ENCODE measurements at regions not wholly inside any gene's neighbourhood (a gene's known extent, or its start where the extent isn't known, plus 50 kb on each side); places are given as distances from the start of the nearest gene placed in this dataset.

DNA sequence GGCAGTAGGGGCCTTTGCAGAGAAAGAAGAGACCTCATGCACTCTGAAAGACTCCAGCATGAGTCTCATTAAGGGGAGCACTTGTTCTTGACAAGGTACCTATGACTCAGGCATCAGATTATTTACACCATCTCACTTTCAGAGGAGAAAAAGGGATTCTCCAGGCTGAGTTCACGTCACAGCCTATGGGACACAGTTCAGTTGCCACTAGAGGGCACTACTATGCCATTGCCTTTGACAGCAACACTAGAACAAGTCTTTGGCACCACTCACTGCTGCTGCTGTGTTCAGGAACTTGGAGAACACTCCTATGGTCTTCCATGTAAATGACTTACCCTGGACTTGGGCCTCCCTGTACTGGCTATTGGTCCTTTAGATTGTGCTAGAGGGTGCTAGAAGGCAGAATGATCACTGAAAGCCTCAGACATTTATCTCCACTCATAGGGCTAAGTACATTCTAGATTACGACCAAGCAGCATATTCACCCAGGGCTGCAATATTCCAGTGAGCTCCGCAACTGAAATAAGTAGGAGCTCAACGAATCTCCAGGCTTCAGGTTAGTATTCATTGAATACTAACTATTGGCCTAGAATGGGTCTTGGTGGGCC lies 225.1 kb upstream of the CA10 start:
- H3K9ac ChIP-seq (ENCODE audit: control insufficient read depth, extremely low read depth, insufficient read depth, low read length), result no peak overlapping the region
- no peaks in the 10 kb centered on the region for H3K36me3 ChIP-seq (ENCODE audit: control insufficient read depth in 2 of 2, extremely low read depth in 1 of 2, insufficient read depth in 2 of 2, low read length in 2 of 2)
- no peak overlapping the region for H2AFZ ChIP-seq (ENCODE audit: control insufficient read depth, low read length)
- FAIRE-seq, result peak; percentile 72
- no peak overlapping the region for H3K4me3 ChIP-seq (ENCODE audit: control insufficient read depth in 2 of 3, extremely low read depth in 1 of 3, insufficient read depth in 2 of 3, low read depth in 1 of 3, low read length in 3 of 3)
- no peaks in the 10 kb centered on the region for H3K79me2 ChIP-seq (ENCODE audit: control insufficient read depth, insufficient read depth, low read length)
- H4K20me1 ChIP-seq (ENCODE audit: control insufficient read depth, extremely low read depth, insufficient read depth, low read length), result no peaks in the 10 kb centered on the region
- H3K4me2 ChIP-seq (ENCODE audit: control insufficient read depth, extremely low read depth, insufficient read depth, low read depth, low read length), result no peak overlapping the region
- dilution Hi-C loops (cut with MboI; ENCODE audit: extremely low pct_ligation_motif_present, low sequenced_read_pairs), result no loop called here
- H3K9me1 ChIP-seq (ENCODE audit: control insufficient read depth, extremely low read depth, insufficient read depth, low read length), result no peaks in the 10 kb centered on the region
- no peaks in the 10 kb centered on the region for H3K9me3 ChIP-seq (ENCODE audit: control insufficient read depth, low read depth, low read length)
- no peaks in the 10 kb centered on the region for H3K27me3 ChIP-seq (ENCODE audit: control insufficient read depth, extremely low read depth, insufficient read depth, low read length)
- DNase-seq (ENCODE audit: low read depth, low spot score), result no peak
- no peak overlapping the region for H3K27ac ChIP-seq (ENCODE audit: control insufficient read depth, insufficient read depth, low read length)
- TF ChIP-seq EZH2 (IDR thresholded peaks at IDR 0.05; ENCODE audit: low read length) (no peak), CTCF (optimal IDR thresholded peaks at IDR 0.05 in 1 of 3, IDR thresholded peaks at IDR 0.05 in 1 of 3, conservative IDR thresholded peaks at IDR 0.05 in 1 of 3; ENCODE audit: extremely low read depth in 1 of 3, insufficient read depth in 2 of 3, low read length in 3 of 3) (peak; percentile 71 to 89 (median 88))
- H3K4me1 ChIP-seq (ENCODE audit: control insufficient read depth, extremely low read depth, insufficient read depth, low read length), result no peaks in the 10 kb centered on the region

- Histone ChIP-seq H3K9me1 (ENCODE audit: control insufficient read depth, extremely low read depth, insufficient read depth, low read length) (no peaks in the 10 kb centered on the region), H2AFZ (ENCODE audit: control insufficient read depth, low read length) (no peak overlapping the region), H3K27ac (ENCODE audit: control insufficient read depth, insufficient read depth, low read length) (no peak overlapping the region), H4K20me1 (ENCODE audit: control insufficient read depth, extremely low read depth, insufficient read depth, low read length) (no peaks in the 10 kb centered on the region), H3K4me1 (ENCODE audit: control insufficient read depth, extremely low read depth, insufficient read depth, low read length) (no peaks in the 10 kb centered on the region), H3K36me3 (ENCODE audit: control insufficient read depth in 2 of 2, extremely low read depth in 1 of 2, insufficient read depth in 2 of 2, low read length in 2 of 2) (no peaks in the 10 kb centered on the region), H3K79me2 (ENCODE audit: control insufficient read depth, insufficient read depth, low read length) (no peaks in the 10 kb centered on the region), H3K4me3 (ENCODE audit: control insufficient read depth in 2 of 3, extremely low read depth in 1 of 3, insufficient read depth in 2 of 3, low read depth in 1 of 3, low read length in 3 of 3) (no peak overlapping the region), H3K9me3 (ENCODE audit: control insufficient read depth, low read depth, low read length) (no peaks in the 10 kb centered on the region), H3K4me2 (ENCODE audit: control insufficient read depth, extremely low read depth, insufficient read depth, low read depth, low read length) (no peak overlapping the region), H3K9ac (ENCODE audit: control insufficient read depth, extremely low read depth, insufficient read depth, low read length) (no peak overlapping the region), H3K27me3 (ENCODE audit: control insufficient read depth, extremely low read depth, insufficient read depth, low read length) (no peaks in the 10 kb centered on the region)
- DNase-seq (ENCODE audit: low read depth, low spot score) (no peak), FAIRE-seq (no peak)
- dilution Hi-C loops (cut with MboI; ENCODE audit: extremely low pct_ligation_motif_present, low sequenced_read_pairs), result no loop called here
- TF ChIP-seq EZH2 (IDR thresholded peaks at IDR 0.05; ENCODE audit: low read length) (no peak), CTCF (optimal IDR thresholded peaks at IDR 0.05 in 1 of 3, IDR thresholded peaks at IDR 0.05 in 1 of 3, conservative IDR thresholded peaks at IDR 0.05 in 1 of 3; ENCODE audit: extremely low read depth in 1 of 3, insufficient read depth in 2 of 3, low read length in 3 of 3) (no peak)
Measured at GRCh38 chr17:52378860-52379259, 220.3 kb upstream of the CA10 start.
